A549 (cell line): ENCODE measurements at regions not wholly inside any gene's neighbourhood (a gene's known extent, or its start where the extent isn't known, plus 50 kb on each side); places are given as distances from the start of the nearest gene placed in this dataset.

Experiments
- ATAC-seq, 2 experiments: fragments of 200-7000 bp in 1 of 2; fragments of >200 bp in 1 of 2; cut with Nextera tagmentation in 1 of 2; cut with Tn5 transposase in 1 of 2; 3 replicates each; pipeline versions ENCODE4 v1.8.0 to v1.9.1; 2018 to 2020; ENCODE audit warnings: mild to moderate bottlenecking in 1 of 2, moderate library complexity in 1 of 2
- CTCF ChIA-PET: fragments of 300-600 bp; sonication (Branson Sonifier 250); formaldehyde crosslinking; extraction: SDS; loops from one replicate; lab custom pipeline; 2021; ENCODE audit warnings: antibody characterized with exemption, inconsistent platforms; lab: Yijun Ruan, JAX
- POLR2A ChIA-PET: fragments of 350-600 bp; formaldehyde crosslinking; extraction: SDS; loops from one replicate; lab custom pipeline; 2021; ENCODE audit warnings: antibody characterized with exemption, inconsistent platforms; lab: Yijun Ruan, JAX
- DNase-seq, 2 experiments: peaks; one replicate each; pipeline versions ENCODE4 v3.0.0 to v3.0.0-alpha.2; 2011 to 2016; ENCODE audit warnings: low read depth in 1 of 2, low spot score in 1 of 2
- FAIRE-seq: peaks from 2 replicates; lab custom pipeline; 2011; peaks lifted over from hg19 to GRCh38; lab: Jason Lieb, UNC
- H3K27ac ChIP-seq, 2 experiments: fragments of >200 bp; sonication (Bioruptor Twin); formaldehyde crosslinking; 3 replicates each; pipeline ENCODE4 v1.5.1; 2016 to 2017
- H3K4me1 ChIP-seq: fragments of >200 bp; sonication (Bioruptor Twin); formaldehyde crosslinking; 3 replicates; pipeline ENCODE4 v1.6.1; 2016
- H3K4me2 ChIP-seq: fragments of >200 bp; sonication (Bioruptor Twin); formaldehyde crosslinking; 3 replicates; pipeline ENCODE4 v1.6.1; 2016
- H3K4me3 ChIP-seq: fragments of >200 bp; sonication (Bioruptor Twin); formaldehyde crosslinking; 3 replicates; pipeline ENCODE4 v1.5.1; 2016
- H3K9me3 ChIP-seq: fragments of >200 bp; sonication (Bioruptor Twin); formaldehyde crosslinking; 3 replicates; pipeline ENCODE4 v1.6.1; 2016
- BHLHE40 ChIP-seq: IDR thresholded peaks from 2 replicates; pipeline ENCODE4 v1.6.1; 2012; ENCODE audit warnings: low read depth, low read length, inconsistent platforms
- CEBPB ChIP-seq, 2 experiments: fragments of >200 bp in 1 of 2; sonication (Bioruptor Twin) in 1 of 2; formaldehyde crosslinking in 1 of 2; IDR thresholded peaks; 2 replicates each; pipeline ENCODE4 v1.6.1; 2012 to 2016
- CHD4 ChIP-seq: fragments of 200-600 bp; sonication (generic); IDR thresholded peaks from 2 replicates; pipeline ENCODE4 v1.6.1; 2016; ENCODE audit warnings: antibody characterized with exemption, mild to moderate bottlenecking, borderline replicate concordance
- GATA3 ChIP-seq: IDR thresholded peaks from 2 replicates; pipeline ENCODE4 v1.6.1; 2012; ENCODE audit warnings: borderline replicate concordance
- HOXA7 ChIP-seq: fragments of 250-450 bp; sonication (Bioruptor Pico); IDR thresholded peaks from 2 replicates; pipeline ENCODE4 v1.5.0; 2020; ENCODE audit warnings: mild to moderate bottlenecking, moderate library complexity
- HOXB5 ChIP-seq: fragments of 250-450 bp; sonication (Bioruptor Pico); IDR thresholded peaks from 2 replicates; pipeline ENCODE4 v1.5.0; 2020; ENCODE audit warnings: mild to moderate bottlenecking, moderate library complexity
- JUN ChIP-seq, 2 experiments: fragments of >200 bp; sonication (Bioruptor Twin); formaldehyde crosslinking; IDR thresholded peaks; 2 replicates in 1 of 2; 3 replicates in 1 of 2; pipeline ENCODE4 v1.6.1; 2016 to 2017
- JUNB ChIP-seq: fragments of >200 bp; sonication (Bioruptor Twin); formaldehyde crosslinking; IDR thresholded peaks from 2 replicates; pipeline ENCODE4 v1.6.1; 2016
- MYC ChIP-seq: IDR thresholded peaks from 2 replicates; pipeline ENCODE4 v1.6.1; 2012; ENCODE audit warnings: mild to moderate bottlenecking, inconsistent platforms, low read length, improper control_type of control experiment, borderline replicate concordance
- NPAS2 ChIP-seq: fragments of 250-450 bp; sonication (Bioruptor Pico); IDR thresholded peaks from 2 replicates; pipeline ENCODE4 v1.8.0; 2022; ENCODE audit warnings: mild to moderate bottlenecking, moderate library complexity, borderline replicate concordance
- POLR2AphosphoS2 ChIP-seq: conservative IDR thresholded peaks from 2 replicates; pipeline ENCODE4 v1.6.1; 2012; ENCODE audit warnings: low read length, improper control_type of control experiment, inconsistent platforms
- RAD21 ChIP-seq, 2 experiments: fragments of >200 bp in 1 of 2; sonication (Bioruptor Twin) in 1 of 2; formaldehyde crosslinking in 1 of 2; IDR thresholded peaks in 1 of 2; conservative IDR thresholded peaks in 1 of 2; 2 replicates in 1 of 2; 3 replicates in 1 of 2; pipeline ENCODE4 v1.6.1; 2012 to 2018; ENCODE audit warnings: inconsistent platforms in 1 of 2
- RFX5 ChIP-seq: fragments of 450-650 bp; IDR thresholded peaks from 2 replicates; pipeline ENCODE4 v1.7.1; 2014; ENCODE audit warnings: antibody characterized with exemption, mild to moderate bottlenecking, moderate library complexity
- ZC3H11A ChIP-seq: fragments of 450-650 bp; IDR thresholded peaks from 2 replicates; pipeline ENCODE4 v1.6.1; 2014; ENCODE audit warnings: antibody characterized with exemption, mild to moderate bottlenecking
- ZNF302 ChIP-seq: fragments of 250-450 bp; sonication (Bioruptor Pico); IDR thresholded peaks from 2 replicates; pipeline ENCODE4 v1.9.0; 2021; ENCODE audit warnings: inconsistent platforms, mild to moderate bottlenecking, moderate library complexity
- WGBS: methylation state at CpG from one replicate; pipeline ENCODE4 v1.1.6; 2017; ENCODE audit errors: missing lambda C conversion rate; 5-methylcytosine and 5-hydroxymethylcytosine counted together
- TF ChIP-seq, protein P1 (sequence below): fragments of 450-650 bp; IDR thresholded peaks from 2 replicates; pipeline ENCODE4 v1.6.1; 2014; ENCODE audit warnings: antibody characterized with exemption
- TF ChIP-seq, protein P2 (sequence below): fragments of >200 bp; sonication (Bioruptor Twin); formaldehyde crosslinking; IDR thresholded peaks from 3 replicates; pipeline ENCODE4 v1.5.1; 2016
- TF ChIP-seq, protein P3 (sequence below): IDR thresholded peaks from 2 replicates; pipeline ENCODE4 v1.6.1; 2012

DNA sequence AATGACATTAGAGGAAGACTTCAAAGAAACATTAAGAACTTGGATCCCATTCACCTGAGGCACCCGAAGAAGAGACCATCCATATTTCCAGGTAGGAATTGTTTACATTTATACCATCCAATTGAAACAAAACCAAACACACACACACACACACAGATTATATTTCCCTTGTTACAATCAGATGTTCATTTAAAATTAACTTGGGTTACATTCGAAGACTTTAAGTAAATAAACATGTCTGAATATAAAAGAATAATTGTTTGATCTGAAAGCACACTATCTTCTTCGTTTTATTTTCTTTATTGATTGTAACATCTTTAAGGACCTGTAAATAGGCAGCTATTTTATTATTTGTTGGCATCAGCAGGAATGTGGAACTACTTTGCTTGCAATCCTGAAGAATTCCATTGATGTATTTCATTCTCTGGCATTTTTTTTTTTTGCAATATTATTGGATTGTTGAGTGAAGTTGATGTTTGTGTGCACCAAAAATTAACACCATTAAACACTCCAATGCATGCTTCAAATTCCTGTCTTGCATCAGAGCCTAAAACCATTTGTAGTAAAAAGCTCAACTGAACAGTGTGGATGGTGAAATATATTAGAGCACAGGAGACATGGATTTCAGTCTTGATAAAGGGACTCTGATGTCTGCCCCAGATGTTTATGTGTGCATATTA is 85.3 kb upstream of the FRY start:
- H3K27ac ChIP-seq = no peak overlapping the region
- no peak for ATAC-seq
- no peak overlapping the region for H3K4me3 ChIP-seq
- TF ChIP-seq POLR2AphosphoS2 = no peak
- TF ChIP-seq ZC3H11A = no peak
- TF ChIP-seq CHD4 = no peak
- no peak for TF ChIP-seq ZNF302 (CRISPR knock-in tag)
- TF ChIP-seq, protein P1, sequence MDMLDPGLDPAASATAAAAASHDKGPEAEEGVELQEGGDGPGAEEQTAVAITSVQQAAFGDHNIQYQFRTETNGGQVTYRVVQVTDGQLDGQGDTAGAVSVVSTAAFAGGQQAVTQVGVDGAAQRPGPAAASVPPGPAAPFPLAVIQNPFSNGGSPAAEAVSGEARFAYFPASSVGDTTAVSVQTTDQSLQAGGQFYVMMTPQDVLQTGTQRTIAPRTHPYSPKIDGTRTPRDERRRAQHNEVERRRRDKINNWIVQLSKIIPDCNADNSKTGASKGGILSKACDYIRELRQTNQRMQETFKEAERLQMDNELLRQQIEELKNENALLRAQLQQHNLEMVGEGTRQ = no peak
- no peak for TF ChIP-seq RAD21 (conservative IDR thresholded peaks at IDR 0.05 in 1 of 2, IDR thresholded peaks at IDR 0.05 in 1 of 2)
- no peak for TF ChIP-seq HOXA7 (CRISPR knock-in tag)
- no peak for TF ChIP-seq GATA3
- TF ChIP-seq JUNB = no peak
- TF ChIP-seq, protein P2, sequence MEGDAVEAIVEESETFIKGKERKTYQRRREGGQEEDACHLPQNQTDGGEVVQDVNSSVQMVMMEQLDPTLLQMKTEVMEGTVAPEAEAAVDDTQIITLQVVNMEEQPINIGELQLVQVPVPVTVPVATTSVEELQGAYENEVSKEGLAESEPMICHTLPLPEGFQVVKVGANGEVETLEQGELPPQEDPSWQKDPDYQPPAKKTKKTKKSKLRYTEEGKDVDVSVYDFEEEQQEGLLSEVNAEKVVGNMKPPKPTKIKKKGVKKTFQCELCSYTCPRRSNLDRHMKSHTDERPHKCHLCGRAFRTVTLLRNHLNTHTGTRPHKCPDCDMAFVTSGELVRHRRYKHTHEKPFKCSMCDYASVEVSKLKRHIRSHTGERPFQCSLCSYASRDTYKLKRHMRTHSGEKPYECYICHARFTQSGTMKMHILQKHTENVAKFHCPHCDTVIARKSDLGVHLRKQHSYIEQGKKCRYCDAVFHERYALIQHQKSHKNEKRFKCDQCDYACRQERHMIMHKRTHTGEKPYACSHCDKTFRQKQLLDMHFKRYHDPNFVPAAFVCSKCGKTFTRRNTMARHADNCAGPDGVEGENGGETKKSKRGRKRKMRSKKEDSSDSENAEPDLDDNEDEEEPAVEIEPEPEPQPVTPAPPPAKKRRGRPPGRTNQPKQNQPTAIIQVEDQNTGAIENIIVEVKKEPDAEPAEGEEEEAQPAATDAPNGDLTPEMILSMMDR = no peak
- no peak for TF ChIP-seq CEBPB (IDR thresholded peaks at IDR 0.05)
- TF ChIP-seq BHLHE40 = no peak
- TF ChIP-seq NPAS2 (CRISPR knock-in tag) = no peak
- DNase-seq = no peak
- POLR2A ChIA-PET = no interaction called here
- no peaks in the 10 kb centered on the region for H3K4me1 ChIP-seq
- 26% methylated on average over 3 of the region's 3 CpGs for WGBS
- no peak for FAIRE-seq
- CTCF ChIA-PET = no interaction called here
- H3K9me3 ChIP-seq = no peaks in the 10 kb centered on the region
- H3K4me2 ChIP-seq = no peak overlapping the region

DNA sequence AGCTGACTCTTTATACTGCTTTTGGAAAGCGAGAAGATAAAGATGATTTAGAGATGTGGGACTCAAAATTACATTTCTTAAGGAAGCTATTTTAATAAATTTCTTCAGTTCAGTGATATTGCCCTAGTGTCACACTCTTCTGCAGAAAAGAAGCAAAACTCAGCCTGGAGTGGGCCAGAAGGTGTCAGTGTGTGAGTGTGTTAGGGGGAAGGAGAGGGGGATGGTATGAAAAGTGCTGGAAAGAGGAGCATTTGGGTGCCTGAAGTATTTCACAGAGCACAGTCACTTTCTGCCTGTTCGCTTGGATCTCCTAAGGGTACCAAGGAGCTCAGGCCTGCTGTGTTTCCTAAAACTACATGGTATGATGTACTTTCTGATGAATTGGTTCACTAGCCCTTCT is 84.5 kb upstream of the FRY start:
- no peak overlapping the region for H3K4me3 ChIP-seq
- TF ChIP-seq JUN (IDR thresholded peaks at IDR 0.05) (no peak), HOXB5 (CRISPR knock-in tag) (no peak), MYC (no peak)
- H3K9me3 ChIP-seq = no peaks in the 10 kb centered on the region
- H3K4me2 ChIP-seq = no peak overlapping the region
- ATAC-seq = no peak
- no peak overlapping the region for H3K27ac ChIP-seq
- WGBS = 49% methylated on average over 2 of the region's 2 CpGs
- FAIRE-seq = no peak
- POLR2A ChIA-PET = no interaction called here
- CTCF ChIA-PET = no interaction called here
- no peak for DNase-seq
- no peaks in the 10 kb centered on the region for H3K4me1 ChIP-seq

DNA sequence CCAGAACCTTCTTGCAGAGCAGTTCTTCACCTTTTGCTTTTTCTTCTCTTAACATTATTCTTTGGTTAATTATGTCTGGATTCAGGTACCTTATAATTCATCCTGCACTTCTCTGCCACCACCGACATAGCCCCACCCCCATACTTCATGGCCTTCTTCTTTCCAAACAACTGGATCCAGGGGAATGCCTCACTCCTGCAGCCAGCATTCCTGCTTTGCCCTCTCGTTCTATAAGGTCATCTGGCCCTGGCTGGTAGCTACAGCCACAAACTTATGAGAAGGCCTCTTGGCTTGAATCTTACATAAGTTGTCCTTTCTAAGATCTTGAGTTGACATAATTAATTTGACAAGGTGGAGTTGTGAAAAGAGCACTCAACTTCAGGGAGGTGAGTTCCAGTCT is 84.1 kb upstream of the FRY start:
- CTCF ChIA-PET = no interaction called here
- Histone ChIP-seq H3K9me3 (no peaks in the 10 kb centered on the region), H3K4me1 (no peaks in the 10 kb centered on the region), H3K27ac (no peak overlapping the region), H3K4me3 (no peak overlapping the region), H3K4me2 (no peak overlapping the region)
- DNase-seq (no peak), ATAC-seq (no peak), FAIRE-seq (no peak)
- 72% methylated on average over 2 of the region's 2 CpGs for WGBS
- POLR2A ChIA-PET = no interaction called here
- TF ChIP-seq, protein P3, sequence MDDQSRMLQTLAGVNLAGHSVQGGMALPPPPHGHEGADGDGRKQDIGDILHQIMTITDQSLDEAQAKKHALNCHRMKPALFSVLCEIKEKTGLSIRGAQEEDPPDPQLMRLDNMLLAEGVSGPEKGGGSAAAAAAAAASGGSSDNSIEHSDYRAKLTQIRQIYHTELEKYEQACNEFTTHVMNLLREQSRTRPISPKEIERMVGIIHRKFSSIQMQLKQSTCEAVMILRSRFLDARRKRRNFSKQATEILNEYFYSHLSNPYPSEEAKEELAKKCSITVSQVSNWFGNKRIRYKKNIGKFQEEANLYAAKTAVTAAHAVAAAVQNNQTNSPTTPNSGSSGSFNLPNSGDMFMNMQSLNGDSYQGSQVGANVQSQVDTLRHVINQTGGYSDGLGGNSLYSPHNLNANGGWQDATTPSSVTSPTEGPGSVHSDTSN = no peak
- TF ChIP-seq RFX5 = no peak
